ENCODE measurements at regions not wholly inside any gene's neighbourhood (a gene's known extent, or its start where the extent isn't known, plus 50 kb on each side); places are given as distances from the start of the nearest gene placed in this dataset.

DNA sequence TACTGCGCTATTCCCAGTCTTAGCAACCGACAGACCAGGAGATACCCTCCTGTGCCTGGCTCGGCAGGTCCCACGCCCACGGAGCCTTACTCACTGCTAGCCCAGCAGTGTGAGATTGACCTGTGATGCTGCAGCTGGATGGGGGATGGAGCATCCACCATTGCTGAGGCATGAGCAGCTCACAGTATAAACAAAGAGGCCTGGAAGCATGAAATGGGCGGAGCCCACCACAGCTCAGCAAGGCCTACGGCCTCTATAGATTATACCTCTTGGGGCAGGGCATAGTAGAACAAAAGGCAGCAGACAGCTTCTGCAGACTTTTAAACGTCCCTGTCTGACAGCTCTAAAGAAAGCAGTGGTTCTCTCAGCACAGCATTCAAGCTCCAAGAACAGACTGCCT, 160.3 kb downstream of the ANXA2 start:
- H3K4me2 ChIP-seq (ENCODE audit: insufficient read depth, insufficient read length, low read length), result no peak overlapping the region
- H3K18ac ChIP-seq (ENCODE audit: insufficient read length, low read depth, low read length), result no peak overlapping the region
- no peak overlapping the region for H2BK120ac ChIP-seq (ENCODE audit: low read depth, low read length, poor library complexity, severe bottlenecking)
- TF ChIP-seq, protein P1, sequence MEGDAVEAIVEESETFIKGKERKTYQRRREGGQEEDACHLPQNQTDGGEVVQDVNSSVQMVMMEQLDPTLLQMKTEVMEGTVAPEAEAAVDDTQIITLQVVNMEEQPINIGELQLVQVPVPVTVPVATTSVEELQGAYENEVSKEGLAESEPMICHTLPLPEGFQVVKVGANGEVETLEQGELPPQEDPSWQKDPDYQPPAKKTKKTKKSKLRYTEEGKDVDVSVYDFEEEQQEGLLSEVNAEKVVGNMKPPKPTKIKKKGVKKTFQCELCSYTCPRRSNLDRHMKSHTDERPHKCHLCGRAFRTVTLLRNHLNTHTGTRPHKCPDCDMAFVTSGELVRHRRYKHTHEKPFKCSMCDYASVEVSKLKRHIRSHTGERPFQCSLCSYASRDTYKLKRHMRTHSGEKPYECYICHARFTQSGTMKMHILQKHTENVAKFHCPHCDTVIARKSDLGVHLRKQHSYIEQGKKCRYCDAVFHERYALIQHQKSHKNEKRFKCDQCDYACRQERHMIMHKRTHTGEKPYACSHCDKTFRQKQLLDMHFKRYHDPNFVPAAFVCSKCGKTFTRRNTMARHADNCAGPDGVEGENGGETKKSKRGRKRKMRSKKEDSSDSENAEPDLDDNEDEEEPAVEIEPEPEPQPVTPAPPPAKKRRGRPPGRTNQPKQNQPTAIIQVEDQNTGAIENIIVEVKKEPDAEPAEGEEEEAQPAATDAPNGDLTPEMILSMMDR (conservative IDR thresholded peaks at IDR 0.05), result no peak
- H3T11ph ChIP-seq (ENCODE audit: low read length), result no peak overlapping the region
- no peaks in the 10 kb centered on the region for H3K27me3 ChIP-seq (ENCODE audit: insufficient read depth, low read length)
- no peaks in the 10 kb centered on the region for H4K20me1 ChIP-seq (ENCODE audit: control insufficient read depth, insufficient read depth, insufficient read length)
- H4K8ac ChIP-seq (replicated peaks; ENCODE audit: insufficient read length, low read depth, low read length), result no peak overlapping the region
- H2BK5ac ChIP-seq (ENCODE audit: insufficient read length, low read length), result no peak overlapping the region
- no peak overlapping the region for H2BK20ac ChIP-seq (ENCODE audit: low read depth, low read length, poor library complexity, severe bottlenecking)
- no peak overlapping the region for H3K56ac ChIP-seq (ENCODE audit: insufficient read length, low read depth, low read length)
- no peak overlapping the region for H2AFZ ChIP-seq (ENCODE audit: low read length)
- no peak overlapping the region for H3K27ac ChIP-seq (ENCODE audit: insufficient read length, low read depth, low read length)
- no peak overlapping the region for H3K23ac ChIP-seq (ENCODE audit: insufficient read length, low read depth, low read length)
- H3K14ac ChIP-seq (ENCODE audit: insufficient read depth, low read length), result no peak overlapping the region
- Mint-ChIP-seq H3K27ac (no peak overlapping the region), H3K9me3 (peaks cover 5 to 6% of the 10 kb centered on the region in 2 experiments; a peak in 3 of 5 replicates), H3K36me3 (ENCODE audit: insufficient read depth in 1 of 3, low read depth in 3 of 3) (no peaks in the 10 kb centered on the region), H3K4me3 (no peak overlapping the region), H3K4me1 (peaks cover 5 to 8% of the 10 kb centered on the region in 2 experiments), H3K27me3 (ENCODE audit: low read depth) (no peaks in the 10 kb centered on the region; the same call in 1 of the 2 replicates)
- no peak overlapping the region for H2BK15ac ChIP-seq (ENCODE audit: low read depth, low read length)
- H3K23me2 ChIP-seq (ENCODE audit: insufficient read length, low read depth, low read length, poor library complexity, severe bottlenecking), result no peaks in the 10 kb centered on the region
- H4K5ac ChIP-seq (ENCODE audit: insufficient read length, low read depth, low read length), result no peak overlapping the region
- H2AK5ac ChIP-seq (ENCODE audit: insufficient read length, low read length), result no peak overlapping the region
- H3K79me2 ChIP-seq (ENCODE audit: insufficient read depth, low read length), result no peaks in the 10 kb centered on the region
- no peak overlapping the region for H2BK12ac ChIP-seq (ENCODE audit: insufficient read length, low read depth, low read length)
- no peak overlapping the region for H4K91ac ChIP-seq (ENCODE audit: insufficient read length, low read depth, low read length)
- H3K4ac ChIP-seq (ENCODE audit: low read depth, low read length), result no peak overlapping the region
- H3K9me3 ChIP-seq (ENCODE audit: control insufficient read depth, low read depth, low read length), result no peaks in the 10 kb centered on the region
- H3K79me1 ChIP-seq (ENCODE audit: insufficient read depth, low read depth, low read length, poor library complexity, severe bottlenecking), result no peaks in the 10 kb centered on the region
- no peak for DNase-seq
- H3K9ac ChIP-seq (ENCODE audit: extremely low read depth, insufficient read length, low read length), result no peak overlapping the region
- H3K4me1 ChIP-seq (ENCODE audit: insufficient read depth, low read length), result no peaks in the 10 kb centered on the region
- WGBS (ENCODE audit: extremely low coverage, insufficient read length, low lambda C conversion rate), result no CpG with 5 or more reads among the region's 8 CpGs

Measured in H9 (cell line).